ENCODE measurements at regions not wholly inside any gene's neighbourhood (a gene's known extent, or its start where the extent isn't known, plus 50 kb on each side); places are given as distances from the start of the nearest gene placed in this dataset.

DNA sequence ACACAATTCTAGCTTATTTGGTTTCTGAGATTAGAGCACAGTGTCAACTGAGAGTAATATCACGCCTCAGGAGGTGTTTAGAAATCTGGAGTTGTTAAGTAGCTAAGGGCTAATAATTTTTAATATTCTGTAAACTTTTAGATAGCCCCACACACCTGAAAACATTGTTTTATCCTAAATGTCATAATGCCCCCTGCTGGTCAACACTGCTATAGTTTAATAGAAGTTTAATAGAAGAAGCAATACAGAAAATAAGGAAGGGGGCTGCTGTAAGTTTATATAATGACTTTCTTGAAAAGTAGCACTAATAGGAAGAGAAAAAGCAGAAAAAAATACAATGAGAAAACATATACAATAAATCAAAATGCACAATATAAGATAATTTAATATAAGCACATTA is 516.4 kb upstream of the PCDH11Y start:
- TF ChIP-seq EP300 (IDR thresholded peaks at IDR 0.05) (no peak), POLR2A (IDR thresholded peaks at IDR 0.05) (no peak)
- DNase-seq (ENCODE audit: low spot score in 2 of 2): peak in 1 of 2 donors; percentile 5
- Histone ChIP-seq H3K4me1 (no peaks in the 10 kb centered on the region), H3K9me3 (no peaks in the 10 kb centered on the region), H3K27me3 (no peaks in the 10 kb centered on the region), H3K36me3 (no peaks in the 10 kb centered on the region), H3K27ac (no peak overlapping the region), H3K4me3 (no peak overlapping the region)
- WGBS, 2 donors: 28% methylated on average over 1 of the region's 1 CpG; no CpG with 5 or more reads in 1 of the 2 donors

All from tibial nerve (tissue), 4 donors.